SH-SY5Y (cell line): ENCODE measurements at regions not wholly inside any gene's neighbourhood (a gene's known extent, or its start where the extent isn't known, plus 50 kb on each side); places are given as distances from the start of the nearest gene placed in this dataset.

Experiments used
- GATA2 ChIP-seq: IDR thresholded peaks from 2 replicates; pipeline ENCODE4 v1.6.1; 2011; ENCODE audit warnings: mild to moderate bottlenecking, low read depth, low read length
- GATA3 ChIP-seq: IDR thresholded peaks from 2 replicates; pipeline ENCODE4 v1.6.1; 2011; ENCODE audit warnings: low read depth, mild to moderate bottlenecking, low read length, moderate library complexity

GRCh38 chr21:17930093-17930492, 110.9 kb upstream of the C21orf91 start:
- TF ChIP-seq GATA3 (no peak), GATA2 (no peak)
